T-cell (primary cell): ENCODE measurements at regions not wholly inside any gene's neighbourhood (a gene's known extent, or its start where the extent isn't known, plus 50 kb on each side); places are given as distances from the start of the nearest gene placed in this dataset.

ENCODE experiments used
- ATAC-seq, 4 experiments: fragments of 200-7000 bp in 3 of 4; fragments of 150-1000 bp in 1 of 4; cut with Tn5 transposase; replicated peaks in 1 of 4; 1 replicate in 3 of 4; 2 replicates in 1 of 4; pipeline ENCODE4 v1.10.0; 2021; ENCODE audit warnings: moderate library complexity in 3 of 4, mild to moderate bottlenecking in 2 of 4, moderate number of reproducible peaks in 1 of 4
- CTCF ChIA-PET, 2 donors: fragments of 300-600 bp; sonication (Branson Sonifier 250); formaldehyde crosslinking; loops; one replicate each; lab custom pipeline; 2022; ENCODE audit warnings: antibody characterized with exemption in 2 of 2; lab: Charles Lee
- POLR2A ChIA-PET, 2 donors: fragments of 300-600 bp; sonication (Branson Sonifier 250); formaldehyde crosslinking; loops; one replicate each; lab custom pipeline; 2022; ENCODE audit warnings: antibody characterized with exemption in 2 of 2; lab: Charles Lee
- DNase-seq, 35 experiments: peaks; one replicate each; pipeline versions ENCODE4 v3.0.0 to v3.0.0-alpha.2; 2013 to 2023
- H3K27ac ChIP-seq: one replicate; pipeline ENCODE4 v1.5.1; 2013; ENCODE audit warnings: low read length
- H3K27me3 ChIP-seq, 2 experiments: replicated peaks in 1 of 2; 1 replicate in 1 of 2; 2 replicates in 1 of 2; pipeline versions ENCODE4 v1.6.1 to v1.7.0; 2013; ENCODE audit warnings: low read length in 1 of 2, mixed read lengths in 1 of 2; ENCODE audit not compliant: control insufficient read depth in 2 of 2, insufficient read depth in 2 of 2; ENCODE audit errors: extremely low read depth in 1 of 2
- H3K36me3 ChIP-seq, 2 donors: 1 replicate in 1 of 2; 2 replicates in 1 of 2; pipeline versions ENCODE4 v1.6.1 to v1.7.0; 2013; ENCODE audit warnings: low read length in 1 of 2; ENCODE audit not compliant: control insufficient read depth in 2 of 2, insufficient read depth in 1 of 2; ENCODE audit errors: extremely low read depth in 1 of 2
- H3K4me1 ChIP-seq, 2 experiments: 1 replicate in 1 of 2; 2 replicates in 1 of 2; pipeline versions ENCODE4 v1.6.1 to v1.7.0; 2013; ENCODE audit warnings: low read length in 2 of 2, mixed read lengths in 1 of 2; ENCODE audit not compliant: insufficient read depth in 2 of 2, control insufficient read depth in 1 of 2; ENCODE audit errors: extremely low read depth in 1 of 2
- H3K4me3 ChIP-seq, 2 donors: 1 replicate in 1 of 2; 2 replicates in 1 of 2; pipeline versions ENCODE4 v1.5.1 to v1.7.0; 2013; ENCODE audit warnings: mild to moderate bottlenecking in 2 of 2, low read length in 1 of 2, moderate library complexity in 1 of 2; ENCODE audit not compliant: control insufficient read depth in 1 of 2; ENCODE audit errors: extremely low read depth in 1 of 2
- H3K9me3 ChIP-seq: 2 replicates; pipeline ENCODE4 v1.7.0; 2013
- H3K27ac Mint-ChIP-seq, 2 donors: one replicate each; pipeline ENCODE4 v1.8.0; 2020 to 2021; ENCODE audit warnings: mild to moderate bottlenecking in 2 of 2, mixed read lengths in 2 of 2
- H3K27me3 Mint-ChIP-seq, 2 donors: one replicate each; pipeline ENCODE4 v1.8.0; 2021 to 2022; ENCODE audit warnings: mixed read lengths in 2 of 2
- H3K36me3 Mint-ChIP-seq: one replicate; pipeline ENCODE4 v1.8.0; 2021; ENCODE audit warnings: mixed read lengths
- H3K4me1 Mint-ChIP-seq, 3 donors: one replicate each; pipeline ENCODE4 v1.8.0; 2020 to 2022; ENCODE audit warnings: mixed read lengths in 3 of 3, mild to moderate bottlenecking in 1 of 3
- H3K4me3 Mint-ChIP-seq, 3 donors: one replicate each; pipeline ENCODE4 v1.8.0; 2020 to 2022; ENCODE audit warnings: mild to moderate bottlenecking in 3 of 3, mixed read lengths in 3 of 3, moderate library complexity in 3 of 3
- H3K9me3 Mint-ChIP-seq, 3 donors: one replicate each; pipeline ENCODE4 v1.8.0; 2020 to 2022; ENCODE audit warnings: mixed read lengths in 3 of 3
- WGBS: methylation state at CpG from one replicate; pipeline ENCODE4 v1.1.5; 2013; ENCODE audit warnings: missing lambda C conversion rate; ENCODE audit not compliant: insufficient coverage; 5-methylcytosine and 5-hydroxymethylcytosine counted together

- ChIA-PET CTCF (no interaction called here), POLR2A (interaction anchor here in 1 of 2 donors (0.6 kb wide), 1 partner anchor 45 kb away, joined by 7 read pairs; no protein-coding TSS in a partner anchor)
- Mint-ChIP-seq H3K9me3 (peaks cover 0 to 20% (median 8%) of the 10 kb centered on the region in 3 donors), H3K27me3 (no peaks in the 10 kb centered on the region), H3K4me1 (no peaks in the 10 kb centered on the region), H3K27ac (no peak overlapping the region), H3K36me3 (no peaks in the 10 kb centered on the region), H3K4me3 (no peak overlapping the region)
- H3K4me3 ChIP-seq, result no peak overlapping the region
- no peak for ATAC-seq
- no peak overlapping the region for H3K27ac ChIP-seq
- H3K4me1 ChIP-seq, result no peaks in the 10 kb centered on the region
- no peak for DNase-seq
- WGBS, result no CpG with 5 or more reads among the region's 2 CpGs
- no peaks in the 10 kb centered on the region for H3K36me3 ChIP-seq
- no peaks in the 10 kb centered on the region for H3K27me3 ChIP-seq
- H3K9me3 ChIP-seq, result no peaks in the 10 kb centered on the region
Measured at GRCh38 chr5:165119175-165119574, 1613.8 kb downstream of the MAT2B start.

GRCh38 chr5:165126598-165126997 is 1621.2 kb downstream of the MAT2B start:
- no peaks in the 10 kb centered on the region for H3K4me1 Mint-ChIP-seq
- ChIA-PET CTCF (no interaction called here), POLR2A (interaction anchor here in 1 of 2 donors (0.6 kb wide), 1 partner anchor 15 kb away, joined by 4 read pairs; no protein-coding TSS in a partner anchor)
- no CpG with 5 or more reads among the region's 3 CpGs for WGBS
- Histone ChIP-seq H3K36me3 (no peaks in the 10 kb centered on the region), H3K27me3 (no peaks in the 10 kb centered on the region), H3K4me3 (no peak overlapping the region), H3K27ac (no peak overlapping the region), H3K9me3 (no peaks in the 10 kb centered on the region), H3K4me1 (no peaks in the 10 kb centered on the region)
- H3K36me3 Mint-ChIP-seq, result no peaks in the 10 kb centered on the region
- H3K4me3 Mint-ChIP-seq, result no peak overlapping the region
- H3K27ac Mint-ChIP-seq, result no peak overlapping the region
- ATAC-seq (no peak), DNase-seq (no peak)
- H3K27me3 Mint-ChIP-seq, result no peaks in the 10 kb centered on the region
- H3K9me3 Mint-ChIP-seq, result peaks cover 5 to 14% (median 11%) of the 10 kb centered on the region in 3 donors

- CTCF ChIA-PET, result no interaction called here
- Mint-ChIP-seq H3K27ac (no peak overlapping the region), H3K9me3 (peaks cover 5 to 18% (median 11%) of the 10 kb centered on the region in 3 donors), H3K36me3 (no peaks in the 10 kb centered on the region), H3K27me3 (no peaks in the 10 kb centered on the region), H3K4me1 (no peaks in the 10 kb centered on the region), H3K4me3 (no peak overlapping the region)
- DNase-seq (no peak), ATAC-seq (no peak)
- H3K27me3 ChIP-seq, result no peaks in the 10 kb centered on the region
- no peaks in the 10 kb centered on the region for H3K9me3 ChIP-seq
- POLR2A ChIA-PET, result no interaction called here
- no CpG with 5 or more reads among the region's 2 CpGs for WGBS
- H3K4me1 ChIP-seq, result no peaks in the 10 kb centered on the region
- no peaks in the 10 kb centered on the region for H3K36me3 ChIP-seq
- H3K27ac ChIP-seq, result no peak overlapping the region
- no peak overlapping the region for H3K4me3 ChIP-seq
Measured at GRCh38 chr5:165127941-165128340, 1622.5 kb downstream of the MAT2B start.

GRCh38 chr5:165130656-165131055 is 1625.2 kb downstream of the MAT2B start:
- H3K4me1 Mint-ChIP-seq, result no peaks in the 10 kb centered on the region
- H3K4me3 Mint-ChIP-seq, result no peak overlapping the region
- no peaks in the 10 kb centered on the region for H3K4me1 ChIP-seq
- H3K4me3 ChIP-seq, result no peak overlapping the region
- H3K36me3 Mint-ChIP-seq, result no peaks in the 10 kb centered on the region
- ChIA-PET POLR2A (no interaction called here), CTCF (no interaction called here)
- H3K27ac ChIP-seq, result no peak overlapping the region
- no peaks in the 10 kb centered on the region for H3K27me3 Mint-ChIP-seq
- no CpG with 5 or more reads among the region's 4 CpGs for WGBS
- H3K9me3 ChIP-seq, result no peaks in the 10 kb centered on the region
- ATAC-seq, result no peak
- no peak overlapping the region for H3K27ac Mint-ChIP-seq
- no peaks in the 10 kb centered on the region for H3K27me3 ChIP-seq
- peaks cover 6 to 15% (median 12%) of the 10 kb centered on the region in 3 donors for H3K9me3 Mint-ChIP-seq
- no peak for DNase-seq
- no peaks in the 10 kb centered on the region for H3K36me3 ChIP-seq

- no peaks in the 10 kb centered on the region for H3K27me3 ChIP-seq
- 67% methylated on average over 1 of the region's 6 CpGs for WGBS
- no peak overlapping the region for H3K27ac ChIP-seq
- H3K27me3 Mint-ChIP-seq, result no peaks in the 10 kb centered on the region
- H3K36me3 ChIP-seq, result no peaks in the 10 kb centered on the region
- no peak overlapping the region for H3K4me3 Mint-ChIP-seq
- DNase-seq, result no peak
- no peaks in the 10 kb centered on the region for H3K9me3 ChIP-seq
- H3K9me3 Mint-ChIP-seq, result peaks cover 6 to 14% (median 12%) of the 10 kb centered on the region in 3 donors
- no peak overlapping the region for H3K4me3 ChIP-seq
- POLR2A ChIA-PET, result no interaction called here
- no peaks in the 10 kb centered on the region for H3K4me1 Mint-ChIP-seq
- H3K27ac Mint-ChIP-seq, result no peak overlapping the region
- H3K4me1 ChIP-seq, result no peaks in the 10 kb centered on the region
- CTCF ChIA-PET, result no interaction called here
- H3K36me3 Mint-ChIP-seq, result no peaks in the 10 kb centered on the region
- no peak for ATAC-seq
Measured at GRCh38 chr5:165134155-165134554, 1628.7 kb downstream of the MAT2B start.

- no peaks in the 10 kb centered on the region for H3K4me1 ChIP-seq
- no peaks in the 10 kb centered on the region for H3K27me3 Mint-ChIP-seq
- no peak overlapping the region for H3K27ac Mint-ChIP-seq
- H3K4me1 Mint-ChIP-seq, result no peaks in the 10 kb centered on the region
- ATAC-seq, result no peak
- ChIA-PET CTCF (no interaction called here), POLR2A (no interaction called here)
- no CpG with 5 or more reads among the region's 1 CpG for WGBS
- H3K4me3 Mint-ChIP-seq, result no peak overlapping the region
- no peaks in the 10 kb centered on the region for H3K27me3 ChIP-seq
- H3K36me3 ChIP-seq, result no peaks in the 10 kb centered on the region
- H3K9me3 Mint-ChIP-seq, result peaks cover 6 to 14% (median 6%) of the 10 kb centered on the region in 3 donors
- H3K4me3 ChIP-seq, result no peak overlapping the region
- no peaks in the 10 kb centered on the region for H3K36me3 Mint-ChIP-seq
- H3K27ac ChIP-seq, result no peak overlapping the region
- H3K9me3 ChIP-seq, result no peaks in the 10 kb centered on the region
- DNase-seq, result no peak
Measured at GRCh38 chr5:165135565-165135964, 1630.1 kb downstream of the MAT2B start.

GRCh38 chr5:165137701-165138100 is 1632.3 kb downstream of the MAT2B start:
- Mint-ChIP-seq H3K27ac (no peak overlapping the region), H3K27me3 (no peaks in the 10 kb centered on the region), H3K9me3 (peaks cover 6 to 12% (median 6%) of the 10 kb centered on the region in 3 donors), H3K4me3 (no peak overlapping the region), H3K36me3 (no peaks in the 10 kb centered on the region), H3K4me1 (no peaks in the 10 kb centered on the region)
- H3K36me3 ChIP-seq, result no peaks in the 10 kb centered on the region
- H3K27ac ChIP-seq, result no peak overlapping the region
- no peaks in the 10 kb centered on the region for H3K27me3 ChIP-seq
- 100% methylated on average over 1 of the region's 2 CpGs for WGBS
- no peaks in the 10 kb centered on the region for H3K4me1 ChIP-seq
- no peak overlapping the region for H3K4me3 ChIP-seq
- ATAC-seq (no peak), DNase-seq (no peak)
- H3K9me3 ChIP-seq, result no peaks in the 10 kb centered on the region
- ChIA-PET POLR2A (interaction anchor here in 1 of 2 donors (0.7 kb wide), 1 partner anchor 1196 kb away, joined by 4 read pairs; no protein-coding TSS in a partner anchor), CTCF (no interaction called here)
